HG02798 (cell line): ENCODE measurements at regions not wholly inside any gene's neighbourhood (a gene's known extent, or its start where the extent isn't known, plus 50 kb on each side); places are given as distances from the start of the nearest gene placed in this dataset.

Source experiments
- ATAC-seq: cut with Tn5 transposase; IDR thresholded peaks from one replicate; pipeline ENCODE4 v1.9.1; 2021; ENCODE audit warnings: mild to moderate bottlenecking; ENCODE audit not compliant: unreplicated experiment, poor library complexity

DNA sequence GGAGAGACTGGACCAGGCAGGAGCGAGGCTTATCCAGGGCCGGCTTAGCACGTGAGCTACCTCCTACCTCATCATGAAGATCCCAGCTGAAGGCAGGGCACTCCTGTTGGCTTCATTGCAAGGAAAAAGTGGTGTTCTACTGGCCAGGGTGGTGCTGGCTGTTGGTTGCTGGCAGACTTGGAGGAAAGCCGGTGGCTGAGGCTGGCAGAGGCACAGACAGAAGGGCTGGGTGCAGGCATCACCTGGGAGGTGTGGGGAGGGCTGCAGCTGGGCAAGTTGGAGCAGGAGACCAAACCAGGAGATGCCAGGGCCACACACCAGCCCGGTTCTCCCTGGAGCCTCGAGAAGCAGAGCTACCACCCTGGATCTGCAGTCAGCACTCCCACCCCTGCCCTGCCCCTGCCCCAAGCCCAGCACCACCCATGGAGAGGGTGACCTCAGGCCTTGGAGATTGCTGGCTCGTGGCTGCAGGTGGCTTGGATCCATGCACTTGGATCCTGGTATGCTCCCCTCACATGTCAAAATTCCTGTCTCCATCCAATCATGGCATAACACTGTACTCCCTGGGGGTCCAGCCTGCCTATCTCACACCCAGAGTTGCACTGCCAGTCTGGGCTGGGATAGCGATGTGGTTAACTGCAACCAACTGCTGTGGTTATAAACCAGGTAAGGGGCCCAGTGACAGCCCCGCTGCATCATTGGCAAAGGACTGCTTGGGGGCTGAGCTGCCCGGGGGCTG is 49.7 kb downstream of the GLI2 start:
- ATAC-seq: no peak

DNA sequence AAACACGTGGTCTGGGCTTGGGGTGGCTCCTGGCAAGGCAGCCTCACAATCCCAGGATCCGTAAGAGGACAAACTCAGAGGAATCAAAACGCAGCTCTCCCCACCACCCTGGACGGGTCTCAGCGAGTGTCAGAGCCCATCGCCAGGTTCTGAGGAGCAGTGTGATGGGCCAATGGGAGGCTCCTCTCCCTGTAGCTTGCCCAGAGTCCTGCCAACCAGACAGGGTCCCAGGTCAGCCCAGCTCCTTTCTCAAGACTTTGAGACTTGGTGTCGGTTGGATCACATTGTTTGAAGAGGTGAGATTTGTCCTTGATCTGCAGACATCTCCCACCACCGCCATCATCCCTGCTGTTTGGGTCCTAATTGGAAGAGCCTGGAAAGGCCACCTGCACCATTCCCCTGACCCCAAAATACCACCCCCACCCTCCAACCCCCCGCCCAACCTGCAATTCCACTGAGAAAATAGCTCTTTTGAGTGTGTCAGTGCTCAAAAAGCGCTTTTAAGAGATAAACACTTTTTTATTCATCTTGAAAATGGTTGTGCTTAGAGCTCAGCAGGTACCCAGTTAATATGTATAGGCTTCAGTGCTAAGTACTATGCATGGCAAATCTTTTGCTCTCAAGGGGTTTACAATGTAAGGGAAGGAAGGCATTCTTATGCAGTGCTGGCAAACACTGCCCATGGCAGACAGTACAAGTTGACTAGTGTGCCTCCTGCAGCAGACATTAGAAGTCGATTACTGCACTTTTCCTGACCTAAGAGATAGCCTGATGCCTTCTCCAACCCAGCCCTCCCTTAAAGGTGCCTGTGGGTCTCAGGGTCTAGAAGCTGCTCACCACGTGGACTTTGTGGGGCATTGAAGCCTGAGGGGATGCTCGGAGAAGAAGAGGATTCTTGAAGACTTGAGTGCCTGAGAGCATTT is 50.6 kb downstream of the GLI2 start:
- ATAC-seq: no peak

DNA sequence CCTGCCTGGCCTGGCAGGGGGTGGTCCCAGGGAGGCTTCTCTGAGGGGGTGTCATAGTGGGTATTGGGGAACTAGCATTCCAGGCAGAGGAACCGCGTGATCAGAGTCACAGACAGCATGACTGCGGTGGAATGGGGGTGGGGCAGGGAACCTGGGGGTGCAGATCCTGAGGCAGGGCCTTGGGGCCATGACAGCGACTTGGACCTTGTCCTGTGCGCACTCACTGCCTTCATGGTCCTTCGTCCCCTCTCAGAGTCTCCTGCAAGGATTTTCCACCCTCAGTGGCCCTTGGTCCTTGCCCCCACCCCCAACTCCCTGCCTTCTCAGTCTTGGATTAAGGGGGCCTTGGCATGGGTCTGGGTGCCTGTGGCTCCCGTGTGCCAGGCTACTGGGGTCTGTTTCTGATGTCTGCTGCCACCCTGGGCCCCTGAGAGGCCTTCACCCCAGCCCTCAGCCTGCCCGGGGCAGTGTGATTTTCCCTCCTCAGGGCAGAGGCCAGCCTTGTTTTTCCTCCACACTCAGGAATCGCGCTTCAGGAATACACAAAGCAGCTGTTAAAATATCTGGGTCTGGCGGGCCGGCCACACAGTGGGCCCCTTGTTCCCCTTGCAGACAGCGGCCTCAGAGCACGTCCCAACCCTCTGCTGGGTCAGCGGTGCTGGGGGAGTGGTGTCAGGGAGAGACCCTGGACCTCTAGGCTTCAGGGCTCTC is 51.6 kb downstream of the GLI2 start:
- ATAC-seq: no peak

DNA sequence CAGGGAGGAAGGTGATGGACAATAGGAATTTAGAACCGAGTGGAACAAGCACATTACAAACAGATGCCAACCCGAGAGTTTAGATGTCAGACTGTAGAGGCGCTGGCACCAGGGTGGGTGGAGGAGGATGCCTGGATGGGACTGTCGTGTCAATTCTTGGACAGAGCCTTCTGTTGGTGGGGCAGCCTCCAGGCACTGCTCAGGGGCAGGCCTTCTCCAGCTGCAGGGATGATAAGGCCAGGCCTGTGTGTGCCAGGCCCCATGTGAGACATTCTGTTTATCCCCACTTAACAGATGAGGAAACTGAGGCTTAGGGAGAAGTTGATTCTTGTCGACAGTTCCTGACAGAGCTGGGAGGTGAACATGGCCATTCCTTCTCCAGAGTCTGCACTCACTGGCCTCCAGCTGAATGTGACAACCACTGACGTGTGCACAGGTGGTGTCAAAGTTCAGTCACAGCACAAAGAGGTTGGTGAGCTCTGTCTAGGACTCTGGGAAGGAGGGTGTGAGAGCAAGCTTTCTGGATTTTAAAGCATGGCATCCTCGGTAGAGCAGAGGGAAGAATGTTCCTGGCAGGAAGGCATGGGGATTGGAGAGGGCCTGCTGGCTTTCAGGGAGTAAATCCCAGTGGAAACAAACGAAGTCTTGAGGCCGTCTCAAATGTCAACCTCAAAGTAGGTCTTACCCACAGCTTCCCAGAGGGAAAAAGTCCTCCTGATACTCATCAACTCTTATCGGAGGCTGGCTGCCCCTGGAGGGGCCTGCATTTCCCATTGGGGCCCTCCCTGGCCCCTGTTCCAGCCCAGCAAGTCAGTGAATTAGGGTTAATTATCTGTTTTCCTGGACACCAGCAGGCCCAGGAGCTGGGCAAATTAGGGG is 52.4 kb downstream of the GLI2 start:
- ATAC-seq: no peak

DNA sequence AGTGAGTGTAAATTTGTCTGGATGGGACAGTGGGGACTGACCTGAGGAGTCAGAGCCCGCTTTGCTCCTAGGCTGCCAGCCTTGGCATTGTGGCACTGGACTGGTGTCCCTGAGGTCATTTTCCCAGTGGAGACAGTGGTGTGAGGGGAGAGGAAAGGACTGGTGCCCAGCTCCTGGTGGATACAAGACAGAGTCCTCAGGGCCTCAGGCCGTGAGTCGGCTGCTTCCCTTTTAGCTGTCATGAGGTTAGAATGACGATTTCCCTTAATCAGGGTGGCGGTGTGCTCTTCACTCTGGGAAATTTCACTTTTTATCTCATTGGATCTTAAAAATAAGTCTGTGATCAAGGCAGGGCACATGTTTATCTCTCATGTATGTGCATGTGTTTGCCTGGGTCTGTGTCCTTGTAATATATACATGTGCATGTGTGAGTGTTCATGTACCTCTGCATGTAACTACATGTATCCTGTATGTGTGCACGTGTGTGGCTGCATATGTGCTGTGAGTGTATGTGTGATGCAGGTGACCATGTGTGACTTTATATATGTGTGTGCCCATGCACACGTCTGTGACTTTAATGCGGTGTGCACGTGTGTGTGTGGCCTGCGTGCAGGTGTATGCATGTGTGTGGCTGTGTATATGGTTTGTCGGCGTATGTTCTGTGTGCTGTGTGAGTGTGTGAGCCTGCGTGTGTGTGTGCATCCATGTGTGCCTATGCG is 55.7 kb downstream of the GLI2 start:
- no peak for ATAC-seq

DNA sequence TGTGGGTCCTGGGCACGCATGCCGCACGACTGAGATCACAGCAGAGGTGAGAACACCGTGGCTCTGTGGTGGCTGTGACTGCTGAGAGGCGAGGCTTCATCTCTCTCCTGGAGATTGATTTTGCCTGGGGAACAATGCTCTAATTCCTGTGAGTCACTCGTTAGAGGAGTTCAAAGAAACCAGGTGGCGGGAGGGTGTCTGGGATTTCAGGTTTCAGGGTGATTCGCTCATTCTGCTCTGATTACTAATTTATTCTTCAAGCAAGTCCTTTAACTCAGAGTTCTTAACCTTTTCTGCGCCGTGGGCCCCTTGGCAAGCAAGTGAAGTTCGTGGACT is 56.3 kb downstream of the GLI2 start:
- no peak for ATAC-seq

DNA sequence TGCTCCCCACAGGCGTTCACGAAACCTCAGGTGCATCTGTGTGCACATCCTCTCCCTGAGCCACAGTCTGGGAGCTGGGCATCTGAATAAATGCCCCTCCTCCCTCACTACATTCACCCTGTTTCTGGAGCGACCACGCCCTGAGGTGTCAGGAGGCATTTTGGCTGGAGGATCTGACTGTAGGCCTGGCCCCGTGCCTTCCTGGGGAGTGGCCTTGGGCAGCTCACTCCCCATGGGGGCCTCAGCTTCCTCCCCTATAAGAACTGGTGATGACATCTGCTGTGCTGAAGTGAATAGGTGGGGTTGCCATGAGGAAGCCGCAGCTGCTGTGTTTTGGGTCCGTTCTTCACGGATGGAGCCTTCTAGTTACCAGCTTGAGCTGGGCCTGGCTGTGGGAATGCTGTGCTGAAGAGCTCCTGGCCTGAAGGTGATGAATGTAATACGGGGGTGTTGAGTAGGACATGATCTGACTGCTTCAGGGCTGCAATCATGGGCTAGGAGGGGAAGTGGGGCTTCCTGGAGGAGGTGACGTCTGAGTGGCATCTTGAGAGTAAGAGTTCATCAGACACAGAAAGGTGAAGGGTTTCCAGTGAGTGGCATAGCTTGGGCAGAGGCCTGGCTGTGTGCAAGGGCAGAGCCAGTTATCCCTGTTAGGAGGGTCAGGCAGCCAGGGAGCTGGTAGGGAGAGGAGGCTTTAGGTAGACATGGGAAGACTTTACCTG is 58.2 kb downstream of the GLI2 start:
- ATAC-seq: no peak

DNA sequence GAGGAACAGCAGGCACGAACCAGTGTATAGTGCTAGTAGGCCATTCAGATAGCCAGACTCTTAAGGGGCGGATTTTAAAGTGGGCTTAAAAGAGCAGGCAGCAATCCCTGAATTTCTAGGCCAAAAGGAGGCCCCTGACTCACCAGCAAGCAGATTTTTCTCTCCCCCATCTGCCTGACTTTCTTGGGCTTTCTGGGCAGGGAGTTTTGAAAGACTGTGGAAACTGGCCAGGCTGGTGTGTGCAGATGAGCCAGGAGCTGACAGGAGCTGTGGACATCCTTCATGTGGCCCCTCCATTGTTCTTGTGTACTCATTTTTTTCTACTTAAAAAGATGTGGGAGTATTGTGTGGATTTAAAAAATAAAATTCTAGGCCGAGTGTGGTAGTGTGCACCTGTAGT is 59.0 kb downstream of the GLI2 start:
- no peak for ATAC-seq

DNA sequence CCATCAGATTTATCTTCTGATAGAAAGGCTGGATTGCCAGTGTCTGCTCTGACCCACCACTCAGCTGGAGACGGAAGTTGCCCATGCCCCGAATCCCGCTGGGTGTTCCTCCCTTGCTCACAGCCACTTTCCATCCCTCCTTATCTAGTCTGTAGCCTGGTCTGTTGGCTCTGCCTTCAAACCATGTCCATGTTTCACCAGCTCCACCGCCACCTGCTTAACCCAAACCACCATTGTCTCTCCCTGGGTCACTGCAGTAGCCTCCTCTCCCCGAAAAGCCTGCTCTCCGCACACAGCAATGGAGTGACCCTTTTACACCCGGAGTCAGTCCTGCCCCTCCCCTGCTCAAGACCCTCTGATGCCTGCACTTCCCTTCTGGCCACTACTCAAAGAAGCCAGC is 60.4 kb downstream of the GLI2 start:
- ATAC-seq: no peak

DNA sequence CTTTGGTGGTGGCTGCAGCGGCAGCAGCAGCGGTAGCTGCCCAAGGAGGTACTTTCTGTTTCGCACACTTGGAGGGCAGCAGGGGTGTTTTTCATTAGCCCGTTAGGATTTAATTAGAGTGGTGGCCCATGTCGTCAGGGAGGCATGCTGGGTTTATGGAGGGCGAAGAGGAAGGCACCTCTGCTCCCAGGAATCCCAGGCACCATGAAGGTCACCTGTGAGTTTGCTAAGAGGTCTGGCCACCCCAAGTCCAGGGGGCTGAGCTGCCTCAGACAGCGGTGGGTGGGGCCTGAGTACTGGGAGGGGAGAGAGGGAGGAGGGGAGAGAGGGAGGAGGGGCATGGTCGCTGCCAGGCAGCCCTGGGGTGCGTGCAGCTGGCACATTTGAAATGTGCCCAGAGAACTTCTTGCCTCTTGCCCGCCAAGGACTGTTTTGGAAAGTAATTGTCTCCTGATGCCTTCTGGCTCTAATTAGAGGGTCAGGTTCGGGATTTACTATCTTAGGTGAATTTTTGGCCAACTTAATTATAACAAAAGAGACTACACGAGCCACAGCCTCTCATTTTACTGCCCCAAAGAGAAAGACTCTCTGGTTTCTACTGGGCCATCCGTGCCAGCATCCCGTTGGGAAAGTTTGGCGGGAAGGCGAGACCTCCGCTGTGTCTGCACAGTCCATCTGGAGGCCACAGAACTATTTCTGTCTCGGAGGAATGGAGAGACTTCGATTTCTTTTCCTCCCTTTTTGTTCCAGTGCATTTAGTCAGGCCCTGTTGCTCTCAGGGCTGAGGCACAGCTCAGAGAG is 62.0 kb downstream of the GLI2 start:
- no peak for ATAC-seq

DNA sequence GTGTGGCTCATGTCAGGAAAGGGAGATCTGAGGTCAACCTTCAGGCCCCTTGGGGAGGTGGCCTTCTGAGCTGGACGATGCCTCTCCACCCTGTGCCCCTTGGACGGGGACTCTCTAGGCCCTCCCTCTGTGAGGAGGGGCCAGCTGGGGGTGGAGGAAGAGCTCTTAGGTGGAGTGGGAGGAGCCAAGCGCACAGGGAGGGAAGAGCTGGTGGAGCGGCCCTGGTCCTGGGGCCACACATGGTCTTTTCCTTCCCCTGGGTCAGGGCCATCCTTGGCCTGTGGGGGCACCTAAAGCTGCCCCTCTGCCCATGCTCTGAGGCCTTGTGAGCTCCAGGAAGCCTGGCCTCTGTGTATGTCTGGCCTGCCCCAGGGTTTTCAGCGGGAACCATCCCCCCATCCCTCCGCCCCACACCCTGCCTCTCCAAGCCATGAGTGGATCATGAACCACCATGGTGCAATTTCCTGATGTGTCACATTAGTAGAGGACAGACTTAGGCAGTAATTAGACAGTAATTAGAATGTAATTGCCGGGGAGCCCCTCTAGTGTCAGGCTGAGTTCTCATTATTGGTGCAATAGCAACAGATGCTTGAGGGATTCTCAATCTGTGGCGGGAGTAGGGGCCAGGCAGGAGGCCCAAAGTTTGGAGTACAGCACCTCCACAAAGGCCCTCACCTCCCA is 63.0 kb downstream of the GLI2 start:
- ATAC-seq: no peak

DNA sequence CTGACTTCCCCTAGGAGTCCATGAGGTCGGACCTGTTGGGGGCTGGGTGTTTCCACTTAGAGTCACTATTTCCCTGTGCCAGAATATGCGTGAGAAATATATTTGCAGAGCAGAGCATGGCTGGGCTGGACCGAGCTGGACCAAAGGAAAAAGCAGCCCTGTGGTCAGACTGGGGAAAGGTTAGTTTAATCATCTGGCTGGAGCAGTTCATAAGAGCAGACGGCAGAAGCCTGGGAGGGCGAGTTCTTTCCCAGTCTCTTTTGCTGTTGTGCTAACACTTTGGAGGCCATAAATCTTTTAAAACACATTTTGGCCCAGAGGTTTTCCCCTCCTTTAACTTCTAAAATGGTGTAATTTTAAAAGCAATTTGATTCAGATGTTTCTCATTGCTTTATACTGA is 66.5 kb downstream of the GLI2 start:
- ATAC-seq: no peak

DNA sequence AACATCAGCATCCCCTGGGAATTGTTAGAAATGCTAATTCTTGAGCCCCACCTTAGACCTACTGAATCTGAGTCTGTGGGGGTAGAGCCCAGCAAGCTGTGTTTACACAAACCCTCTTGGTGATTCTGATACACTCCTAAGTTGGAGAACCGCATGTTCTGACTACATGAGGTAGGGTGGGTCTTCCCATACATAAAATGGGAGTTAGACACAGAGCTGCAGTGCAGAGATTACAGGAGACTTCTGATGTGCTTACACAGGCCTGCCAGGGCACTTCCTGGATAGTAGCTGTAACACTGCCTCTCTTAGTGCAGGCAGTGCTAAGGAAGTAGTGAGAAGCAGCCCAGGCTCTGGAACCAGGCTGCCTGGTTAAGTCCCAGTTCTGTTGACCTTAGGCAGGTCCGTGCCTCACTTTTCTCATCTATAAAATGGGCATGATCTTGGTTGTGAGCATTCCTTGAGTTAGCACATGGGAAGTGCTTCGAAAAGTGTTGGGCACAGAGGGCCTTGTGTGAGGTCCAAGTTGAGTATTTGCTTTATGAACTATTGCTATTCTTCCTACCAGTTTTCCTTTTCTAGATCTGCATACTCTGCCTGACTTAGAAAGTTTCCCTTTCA is 67.3 kb downstream of the GLI2 start:
- ATAC-seq: no peak

DNA sequence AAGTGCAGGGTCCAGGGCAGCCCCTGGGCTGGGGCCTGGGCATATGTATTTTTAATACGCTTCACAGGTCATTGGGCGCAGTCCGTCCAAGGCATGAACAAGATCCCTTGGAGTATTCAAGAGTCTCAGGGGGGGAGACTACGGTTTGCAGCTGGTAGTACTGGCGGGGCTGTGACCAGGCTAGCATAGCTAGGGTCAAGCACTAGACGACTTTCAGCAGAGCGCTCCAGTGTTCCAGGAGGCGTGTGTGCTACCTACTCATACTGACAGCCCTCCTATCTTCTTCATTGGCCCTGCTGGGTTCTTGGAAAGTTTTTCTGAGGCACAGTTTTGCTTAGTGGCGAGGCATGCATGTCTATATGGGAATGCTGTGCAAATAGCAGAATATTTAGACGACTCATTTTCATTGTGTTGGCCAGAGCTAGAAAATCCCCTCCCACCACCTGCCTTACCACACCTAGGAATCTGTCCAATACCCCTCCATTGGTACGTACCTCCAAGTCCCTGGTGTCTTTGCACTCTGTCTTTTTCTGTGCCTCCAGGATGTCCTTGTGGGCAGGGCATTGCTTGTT is 68.2 kb downstream of the GLI2 start:
- no peak for ATAC-seq

DNA sequence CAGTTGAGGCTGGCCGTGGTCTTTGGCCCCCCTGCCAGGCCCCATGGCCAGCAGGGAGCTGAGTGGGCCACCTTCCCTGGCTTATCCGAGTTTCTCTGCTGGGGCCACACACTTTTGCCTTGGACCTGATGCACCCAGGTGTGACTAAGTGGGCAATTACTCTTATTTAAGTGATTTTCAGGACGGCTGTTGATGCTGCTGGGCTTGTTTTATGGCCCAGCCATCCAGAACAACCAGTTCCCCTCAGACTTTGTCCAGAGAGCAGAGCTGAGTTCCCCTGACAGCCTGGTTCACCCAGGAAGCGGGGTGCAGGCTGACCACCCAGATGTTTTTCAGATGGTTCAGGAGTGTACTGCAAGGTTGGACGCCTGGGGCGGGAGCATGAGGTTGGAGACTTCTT is 68.8 kb downstream of the GLI2 start:
- ATAC-seq: no peak

DNA sequence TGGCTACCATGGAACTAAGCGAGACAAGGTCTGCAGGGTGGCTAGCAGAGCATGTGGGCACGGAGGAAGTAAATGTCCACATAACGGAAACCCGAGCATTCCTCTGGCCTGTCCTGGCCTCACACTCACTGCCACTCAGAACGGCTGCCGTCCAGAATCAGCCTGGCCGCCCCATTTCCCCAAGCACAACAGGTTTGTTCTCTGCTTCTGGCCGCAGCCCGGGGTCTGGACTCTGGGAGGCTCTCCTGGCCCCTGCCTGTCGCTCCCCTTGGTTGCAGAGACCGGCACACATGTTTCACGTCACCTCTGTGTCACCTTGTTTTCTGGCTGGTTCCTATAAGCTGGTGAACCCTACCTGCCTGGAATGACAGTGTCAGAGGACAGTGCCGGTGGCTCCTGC is 69.3 kb downstream of the GLI2 start:
- no peak for ATAC-seq

DNA sequence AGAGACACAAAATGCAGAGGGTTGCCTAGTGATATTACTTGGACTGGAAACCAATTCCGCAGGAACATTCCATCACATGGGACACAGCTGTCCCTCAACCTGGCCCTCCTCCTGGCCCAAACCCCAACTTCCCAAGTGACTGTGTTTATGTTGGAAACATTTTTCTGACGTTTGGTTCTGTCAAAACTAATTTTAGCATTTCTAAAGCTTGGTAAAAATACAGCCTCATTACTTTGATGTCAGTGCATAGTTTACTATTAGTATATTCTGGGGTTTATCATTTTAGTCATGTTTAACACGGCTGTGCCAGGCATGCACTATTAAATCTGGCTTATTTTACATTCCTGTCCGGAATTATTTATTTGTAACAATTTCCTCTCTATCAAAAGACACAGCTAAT is 69.9 kb downstream of the GLI2 start:
- no peak for ATAC-seq
